ENCODE measurements at regions not wholly inside any gene's neighbourhood (a gene's known extent, or its start where the extent isn't known, plus 50 kb on each side); places are given as distances from the start of the nearest gene placed in this dataset.

GRCh38 chr17:33515974-33516373, 222.9 kb upstream of the ASIC2 start:
- no peak for ATAC-seq
- TF ChIP-seq ZFP3 (CRISPR knock-in tag; IDR thresholded peaks at IDR 0.05) (no peak), POU6F1 (CRISPR knock-in tag; IDR thresholded peaks at IDR 0.05; ENCODE audit: borderline replicate concordance, low read depth) (no peak), ARNTL (CRISPR knock-in tag; IDR thresholded peaks at IDR 0.05; ENCODE audit: borderline replicate concordance, low read depth) (no peak), TSHZ2 (CRISPR knock-in tag; IDR thresholded peaks at IDR 0.05) (no peak), GLIS3 (CRISPR knock-in tag; IDR thresholded peaks at IDR 0.05) (no peak), OSR1 (CRISPR knock-in tag; IDR thresholded peaks at IDR 0.05) (no peak), BACH2 (CRISPR knock-in tag; IDR thresholded peaks at IDR 0.05; ENCODE audit: borderline replicate concordance) (no peak), PPARA (CRISPR knock-in tag; IDR thresholded peaks at IDR 0.05; ENCODE audit: borderline replicate concordance) (no peak), ZNF70 (CRISPR knock-in tag; IDR thresholded peaks at IDR 0.05) (no peak), ZC3H10 (CRISPR knock-in tag; IDR thresholded peaks at IDR 0.05) (no peak), ISL1 (CRISPR knock-in tag; IDR thresholded peaks at IDR 0.05) (no peak), TCF4 (CRISPR knock-in tag; IDR thresholded peaks at IDR 0.05; ENCODE audit: borderline replicate concordance) (no peak), ZNF8 (CRISPR knock-in tag; IDR thresholded peaks at IDR 0.05) (no peak), ZFP30 (CRISPR knock-in tag; IDR thresholded peaks at IDR 0.05) (no peak), CREB5 (CRISPR knock-in tag; IDR thresholded peaks at IDR 0.05; ENCODE audit: low read depth) (no peak), CSDC2 (CRISPR knock-in tag; IDR thresholded peaks at IDR 0.05) (no peak), ZNF565 (CRISPR knock-in tag; conservative IDR thresholded peaks at IDR 0.05; ENCODE audit: low read depth) (no peak), CSRNP3 (CRISPR knock-in tag; IDR thresholded peaks at IDR 0.05) (no peak)

GRCh38 chr17:33516645-33517044, 223.6 kb upstream of the ASIC2 start:
- no peak for ATAC-seq
- TF ChIP-seq ISL1 (CRISPR knock-in tag; IDR thresholded peaks at IDR 0.05), result no peak
- TF ChIP-seq GLIS3 (CRISPR knock-in tag; IDR thresholded peaks at IDR 0.05), result no peak
- TF ChIP-seq TSHZ2 (CRISPR knock-in tag; IDR thresholded peaks at IDR 0.05), result no peak
- no peak for TF ChIP-seq ZFP30 (CRISPR knock-in tag; IDR thresholded peaks at IDR 0.05)
- no peak for TF ChIP-seq BACH2 (CRISPR knock-in tag; IDR thresholded peaks at IDR 0.05; ENCODE audit: borderline replicate concordance)
- TF ChIP-seq CREB5 (CRISPR knock-in tag; IDR thresholded peaks at IDR 0.05; ENCODE audit: low read depth), result no peak
- TF ChIP-seq ZNF70 (CRISPR knock-in tag; IDR thresholded peaks at IDR 0.05), result no peak
- TF ChIP-seq ZFP3 (CRISPR knock-in tag; IDR thresholded peaks at IDR 0.05), result no peak
- no peak for TF ChIP-seq PPARA (CRISPR knock-in tag; IDR thresholded peaks at IDR 0.05; ENCODE audit: borderline replicate concordance)
- no peak for TF ChIP-seq ZNF8 (CRISPR knock-in tag; IDR thresholded peaks at IDR 0.05)
- TF ChIP-seq CSRNP3 (CRISPR knock-in tag; IDR thresholded peaks at IDR 0.05), result no peak
- TF ChIP-seq SNAI2 (CRISPR knock-in tag; IDR thresholded peaks at IDR 0.05), result no peak
- TF ChIP-seq POU6F1 (CRISPR knock-in tag; IDR thresholded peaks at IDR 0.05; ENCODE audit: borderline replicate concordance, low read depth), result no peak
- TF ChIP-seq CSDC2 (CRISPR knock-in tag; IDR thresholded peaks at IDR 0.05), result no peak
- TF ChIP-seq RARB (CRISPR knock-in tag; IDR thresholded peaks at IDR 0.05), result no peak
- TF ChIP-seq ESRRG (CRISPR knock-in tag; IDR thresholded peaks at IDR 0.05), result no peak
- TF ChIP-seq TOX (CRISPR knock-in tag; IDR thresholded peaks at IDR 0.05; ENCODE audit: borderline replicate concordance), result no peak
- TF ChIP-seq ARNTL (CRISPR knock-in tag; IDR thresholded peaks at IDR 0.05; ENCODE audit: borderline replicate concordance, low read depth), result no peak
- no peak for TF ChIP-seq ZNF565 (CRISPR knock-in tag; conservative IDR thresholded peaks at IDR 0.05; ENCODE audit: low read depth)
- no peak for TF ChIP-seq OSR1 (CRISPR knock-in tag; IDR thresholded peaks at IDR 0.05)
